CD4-positive, alpha-beta T cell (primary cell): ENCODE measurements at regions not wholly inside any gene's neighbourhood (a gene's known extent, or its start where the extent isn't known, plus 50 kb on each side); places are given as distances from the start of the nearest gene placed in this dataset.

Source experiments
- ATAC-seq: fragments of 200-7000 bp; cut with Tn5 transposase; one replicate; pipeline ENCODE4 v1.10.0; 2022; ENCODE audit warnings: mild to moderate bottlenecking; ENCODE audit not compliant: poor library complexity
- CTCF ChIA-PET: fragments of 350-600 bp; sonication (Branson Sonifier 250); formaldehyde crosslinking; loops from one replicate; lab custom pipeline; 2021; ENCODE audit warnings: antibody characterized with exemption, inconsistent platforms; lab: Charles Lee
- POLR2A ChIA-PET: fragments of 350-600 bp; sonication (Branson Sonifier 250); formaldehyde crosslinking; loops from one replicate; lab custom pipeline; 2021; ENCODE audit warnings: antibody characterized with exemption, inconsistent platforms; lab: Charles Lee
- DNase-seq, 14 experiments: peaks; one replicate each; pipeline ENCODE4 v3.0.0-alpha.2; 2013 to 2020; ENCODE audit warnings: mixed read lengths in 2 of 14
- H3K27ac ChIP-seq, 2 donors: one replicate each; pipeline versions ENCODE4 v1.5.1 to v1.7.0; 2013; ENCODE audit warnings: low read length in 2 of 2, low read depth in 1 of 2, mild to moderate bottlenecking in 1 of 2
- H3K27me3 ChIP-seq, 2 experiments: 1 replicate in 1 of 2; 2 replicates in 1 of 2; pipeline versions ENCODE4 v1.6.1 to v1.7.0; 2013; ENCODE audit warnings: low read length in 2 of 2, control low read depth in 1 of 2, mild to moderate bottlenecking in 1 of 2, moderate library complexity in 1 of 2; ENCODE audit not compliant: insufficient read depth in 2 of 2, control insufficient read depth in 1 of 2
- H3K36me3 ChIP-seq: one replicate; pipeline ENCODE4 v1.6.1; 2013; ENCODE audit warnings: low read length, control low read depth; ENCODE audit not compliant: insufficient read depth
- H3K4me1 ChIP-seq: one replicate; pipeline ENCODE4 v1.6.1; 2013; ENCODE audit warnings: low read length, control low read depth; ENCODE audit not compliant: insufficient read depth
- H3K4me3 ChIP-seq: one replicate; pipeline ENCODE4 v1.5.1; 2013; ENCODE audit warnings: mild to moderate bottlenecking, low read length, moderate library complexity
- H3K9me3 ChIP-seq, 2 experiments: 1 replicate in 1 of 2; 2 replicates in 1 of 2; pipeline versions ENCODE4 v1.6.1 to v1.7.0; 2013; ENCODE audit warnings: low read length in 2 of 2, mild to moderate bottlenecking in 2 of 2, control low read depth in 1 of 2, moderate library complexity in 1 of 2; ENCODE audit not compliant: control insufficient read depth in 1 of 2, insufficient read depth in 1 of 2
- H3K27ac Mint-ChIP-seq: one replicate; pipeline ENCODE4 v1.8.0; 2020; ENCODE audit warnings: mixed read lengths
- H3K27me3 Mint-ChIP-seq: one replicate; pipeline ENCODE4 v1.8.0; 2021; ENCODE audit warnings: mixed read lengths
- H3K36me3 Mint-ChIP-seq: one replicate; pipeline ENCODE4 v1.8.0; 2021; ENCODE audit warnings: low read depth, mixed read lengths
- H3K4me1 Mint-ChIP-seq: one replicate; pipeline ENCODE4 v1.8.0; 2021; ENCODE audit warnings: low read depth, mixed read lengths
- H3K4me3 Mint-ChIP-seq: one replicate; pipeline ENCODE4 v1.8.0; 2020; ENCODE audit warnings: mild to moderate bottlenecking, mixed read lengths
- H3K9me3 Mint-ChIP-seq: one replicate; pipeline ENCODE4 v1.8.0; 2020; ENCODE audit warnings: mixed read lengths
- intact Hi-C, 2 experiments: fragments of 100-400 bp; cut with DNase I in 1 of 2; cut with micrococcal nuclease in 1 of 2; formaldehyde crosslinking; loops; one replicate each; pipeline versions ENCODE4 v1.15.1 to v1.9.0; 2023 to 2025; cut with DNase I, micrococcal nuclease
- TF ChIP-seq, protein P1 (sequence below): fragments of 200-600 bp; IDR thresholded peaks from one replicate; pipeline ENCODE4 v1.8.0; 2022; ENCODE audit warnings: antibody characterized with exemption, mild to moderate bottlenecking

DNA sequence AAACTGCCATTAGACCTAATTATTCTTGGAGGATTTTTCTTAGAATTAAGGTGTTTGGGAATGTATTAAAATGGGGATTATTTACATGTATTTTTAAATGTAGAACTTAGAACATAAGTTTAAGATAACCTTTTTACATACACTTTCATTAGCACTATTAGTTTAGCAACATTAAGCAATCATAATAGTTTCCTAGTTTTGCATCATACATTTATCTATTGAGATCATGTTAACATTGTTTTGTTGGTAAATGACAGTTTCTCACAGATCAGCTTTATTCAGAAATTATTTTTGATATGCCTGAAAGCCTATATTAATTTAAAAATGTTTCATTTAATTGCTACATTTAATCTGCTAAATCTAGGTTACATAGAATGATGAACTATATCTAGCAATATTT lies 189.7 kb upstream of the PPP1R3A start:
- TF ChIP-seq, protein P1, sequence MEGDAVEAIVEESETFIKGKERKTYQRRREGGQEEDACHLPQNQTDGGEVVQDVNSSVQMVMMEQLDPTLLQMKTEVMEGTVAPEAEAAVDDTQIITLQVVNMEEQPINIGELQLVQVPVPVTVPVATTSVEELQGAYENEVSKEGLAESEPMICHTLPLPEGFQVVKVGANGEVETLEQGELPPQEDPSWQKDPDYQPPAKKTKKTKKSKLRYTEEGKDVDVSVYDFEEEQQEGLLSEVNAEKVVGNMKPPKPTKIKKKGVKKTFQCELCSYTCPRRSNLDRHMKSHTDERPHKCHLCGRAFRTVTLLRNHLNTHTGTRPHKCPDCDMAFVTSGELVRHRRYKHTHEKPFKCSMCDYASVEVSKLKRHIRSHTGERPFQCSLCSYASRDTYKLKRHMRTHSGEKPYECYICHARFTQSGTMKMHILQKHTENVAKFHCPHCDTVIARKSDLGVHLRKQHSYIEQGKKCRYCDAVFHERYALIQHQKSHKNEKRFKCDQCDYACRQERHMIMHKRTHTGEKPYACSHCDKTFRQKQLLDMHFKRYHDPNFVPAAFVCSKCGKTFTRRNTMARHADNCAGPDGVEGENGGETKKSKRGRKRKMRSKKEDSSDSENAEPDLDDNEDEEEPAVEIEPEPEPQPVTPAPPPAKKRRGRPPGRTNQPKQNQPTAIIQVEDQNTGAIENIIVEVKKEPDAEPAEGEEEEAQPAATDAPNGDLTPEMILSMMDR: no peak
- no peak overlapping the region for H3K27ac ChIP-seq
- CTCF ChIA-PET: no interaction called here
- Mint-ChIP-seq H3K4me3 (no peak overlapping the region), H3K27me3 (no peaks in the 10 kb centered on the region), H3K9me3 (no peaks in the 10 kb centered on the region), H3K4me1 (no peaks in the 10 kb centered on the region), H3K27ac (no peak overlapping the region), H3K36me3 (no peaks in the 10 kb centered on the region)
- ATAC-seq (no peak), DNase-seq (no peak)
- intact Hi-C loops: no loop called here
- H3K4me1 ChIP-seq: no peaks in the 10 kb centered on the region
- H3K36me3 ChIP-seq: no peaks in the 10 kb centered on the region
- no peaks in the 10 kb centered on the region for H3K27me3 ChIP-seq
- POLR2A ChIA-PET: no interaction called here
- H3K4me3 ChIP-seq: no peak overlapping the region
- H3K9me3 ChIP-seq: no peaks in the 10 kb centered on the region

DNA sequence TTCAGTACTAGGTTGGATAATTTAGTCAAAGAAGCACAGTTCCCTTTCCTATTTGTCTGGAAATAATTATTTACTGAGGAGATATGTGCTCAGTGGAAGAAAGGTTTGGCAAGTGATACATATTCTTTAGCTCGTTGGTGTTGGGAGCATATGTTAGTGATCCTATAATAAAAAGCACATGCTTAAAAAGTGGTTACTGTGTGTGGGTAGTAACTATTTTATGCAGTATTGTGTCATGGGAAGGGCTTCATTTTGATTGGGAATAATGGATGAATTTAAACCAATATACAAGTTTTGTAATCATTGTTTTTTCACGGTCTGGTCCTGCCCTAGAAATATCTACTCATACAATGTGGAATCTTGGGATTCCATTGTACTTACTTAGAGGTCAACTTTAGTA lies 188.7 kb upstream of the PPP1R3A start:
- no peak overlapping the region for H3K27ac ChIP-seq
- H3K36me3 Mint-ChIP-seq: no peaks in the 10 kb centered on the region
- H3K27me3 Mint-ChIP-seq: no peaks in the 10 kb centered on the region
- H3K36me3 ChIP-seq: no peaks in the 10 kb centered on the region
- H3K4me3 Mint-ChIP-seq: no peak overlapping the region
- no peaks in the 10 kb centered on the region for H3K27me3 ChIP-seq
- POLR2A ChIA-PET: no interaction called here
- H3K4me1 ChIP-seq: no peaks in the 10 kb centered on the region
- CTCF ChIA-PET: no interaction called here
- no peaks in the 10 kb centered on the region for H3K9me3 Mint-ChIP-seq
- ATAC-seq (no peak), DNase-seq (no peak)
- H3K4me1 Mint-ChIP-seq: no peaks in the 10 kb centered on the region
- no peak overlapping the region for H3K4me3 ChIP-seq
- H3K27ac Mint-ChIP-seq: no peak overlapping the region
- intact Hi-C loops: no loop called here
- no peaks in the 10 kb centered on the region for H3K9me3 ChIP-seq
- TF ChIP-seq, protein P1: no peak

DNA sequence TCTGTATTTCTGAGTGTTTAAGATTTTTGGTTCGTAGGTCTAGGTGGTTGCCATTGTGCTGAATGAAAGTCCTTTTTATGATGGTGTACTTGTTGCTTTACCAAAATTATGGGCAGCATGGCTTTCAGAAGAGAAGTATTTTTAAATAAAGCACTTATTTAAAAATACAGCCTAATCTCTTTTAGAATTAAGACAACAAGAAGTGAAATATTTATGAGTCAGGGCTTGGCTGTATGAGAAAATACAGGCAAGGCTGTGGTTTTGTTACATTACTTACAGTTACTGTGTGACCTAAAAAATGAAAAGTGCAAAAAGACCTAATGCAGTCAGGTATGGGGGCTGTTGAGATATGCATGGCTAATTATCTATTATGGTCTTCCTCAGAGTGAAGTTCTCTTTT lies 185.2 kb upstream of the PPP1R3A start:
- H3K36me3 ChIP-seq: no peaks in the 10 kb centered on the region
- POLR2A ChIA-PET: no interaction called here
- no peaks in the 10 kb centered on the region for H3K4me1 Mint-ChIP-seq

More for the DNA sequence above, 185.2 kb upstream of the PPP1R3A start:
- H3K27me3 ChIP-seq: no peaks in the 10 kb centered on the region
- TF ChIP-seq, protein P1: no peak
- intact Hi-C loops: no loop called here
- H3K4me3 ChIP-seq: no peak overlapping the region
- H3K4me1 ChIP-seq: no peaks in the 10 kb centered on the region
- ATAC-seq: no peak
- H3K9me3 ChIP-seq: no peaks in the 10 kb centered on the region
- no peak for DNase-seq
- no peaks in the 10 kb centered on the region for H3K36me3 Mint-ChIP-seq
- CTCF ChIA-PET: no interaction called here
- no peak overlapping the region for H3K27ac Mint-ChIP-seq
- H3K9me3 Mint-ChIP-seq: no peaks in the 10 kb centered on the region
- H3K27me3 Mint-ChIP-seq: no peaks in the 10 kb centered on the region
- no peak overlapping the region for H3K27ac ChIP-seq
- no peak overlapping the region for H3K4me3 Mint-ChIP-seq
